HG02623 (cell line): ENCODE measurements at regions not wholly inside any gene's neighbourhood (a gene's known extent, or its start where the extent isn't known, plus 50 kb on each side); places are given as distances from the start of the nearest gene placed in this dataset.

Experiments used
- ATAC-seq: cut with Tn5 transposase; IDR thresholded peaks from one replicate; pipeline ENCODE4 v1.9.1; 2021; ENCODE audit warnings: moderate library complexity; ENCODE audit not compliant: unreplicated experiment

- ATAC-seq = no peak
These were observed 553.7 kb upstream of the AMELY start for GRCh38 chrY:7465185-7465621.

- ATAC-seq = no peak
These were observed 553.2 kb upstream of the AMELY start for GRCh38 chrY:7464742-7465141.

DNA sequence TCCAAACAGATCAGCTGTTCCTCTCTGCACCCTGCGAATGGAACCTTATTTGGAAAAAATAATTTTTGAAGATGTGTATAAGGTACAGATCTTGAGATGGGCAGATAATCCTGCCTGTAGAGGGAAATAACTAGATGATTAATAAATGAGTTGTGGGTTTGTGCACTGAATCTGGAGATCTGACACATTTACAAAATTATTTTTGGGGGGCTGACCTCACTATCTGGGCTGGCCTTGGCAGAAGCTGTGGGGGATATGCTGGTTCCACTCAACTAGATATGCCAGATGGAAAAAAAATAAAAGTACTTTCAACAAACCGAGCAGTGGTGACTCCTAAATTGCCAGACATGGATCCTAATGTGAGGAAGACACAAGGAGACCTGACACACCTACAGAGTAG is 552.2 kb upstream of the AMELY start:
- no peak for ATAC-seq

- ATAC-seq = no peak
These were observed 551.6 kb upstream of the AMELY start for GRCh38 chrY:7463196-7463595.

DNA sequence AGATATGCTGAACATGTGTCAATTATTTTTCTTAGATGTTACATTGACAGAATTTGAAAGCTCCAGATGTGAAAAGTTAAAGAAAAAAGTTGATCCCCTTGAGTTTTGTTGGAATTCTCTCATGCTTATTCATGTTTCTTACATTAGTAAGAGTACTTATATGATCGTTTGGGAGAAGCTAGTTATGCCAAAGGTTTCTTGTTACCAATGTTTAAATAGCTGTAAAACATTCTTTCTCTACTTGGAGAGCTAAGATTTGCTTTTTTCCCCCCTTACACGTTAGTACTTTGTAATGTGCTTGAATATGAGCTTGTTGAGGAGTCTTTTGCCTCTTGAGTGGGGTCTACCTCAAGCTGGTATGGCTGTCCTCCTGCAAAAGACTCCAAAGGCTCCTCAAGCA is 551.1 kb upstream of the AMELY start:
- ATAC-seq = no peak

- no peak for ATAC-seq
These were observed 550.4 kb upstream of the AMELY start for GRCh38 chrY:7461873-7462525.

DNA sequence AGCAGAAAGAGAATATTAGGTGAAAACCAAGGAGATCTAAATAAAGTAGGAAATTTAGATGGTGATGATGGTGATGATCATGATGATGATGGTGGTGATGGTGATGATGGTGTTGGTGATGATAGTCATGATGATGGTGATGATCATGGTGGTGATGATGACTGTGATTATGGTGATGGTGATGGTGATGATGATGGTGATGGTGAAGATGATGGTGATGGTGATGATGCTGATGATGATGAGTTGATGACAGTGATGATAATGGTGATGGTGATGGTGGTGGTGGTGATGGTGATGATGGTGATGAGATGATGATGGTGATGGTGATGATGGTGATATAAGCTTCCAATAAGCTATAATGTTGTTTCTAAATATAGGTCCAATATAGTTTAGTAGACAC is 548.2 kb upstream of the AMELY start:
- no peak for ATAC-seq

- no peak for ATAC-seq
These were observed 546.9 kb upstream of the AMELY start for GRCh38 chrY:7458301-7459078.

- no peak for ATAC-seq
These were observed 545.9 kb upstream of the AMELY start for GRCh38 chrY:7457286-7458015.

- ATAC-seq = no peak
These were observed 544.1 kb upstream of the AMELY start for GRCh38 chrY:7455626-7456025.

GRCh38 chrY:7453336-7453735 is 541.8 kb upstream of the AMELY start:
- ATAC-seq = peak; percentile 94

- ATAC-seq = no peak
These were observed 540.7 kb upstream of the AMELY start for GRCh38 chrY:7452246-7452645.

DNA sequence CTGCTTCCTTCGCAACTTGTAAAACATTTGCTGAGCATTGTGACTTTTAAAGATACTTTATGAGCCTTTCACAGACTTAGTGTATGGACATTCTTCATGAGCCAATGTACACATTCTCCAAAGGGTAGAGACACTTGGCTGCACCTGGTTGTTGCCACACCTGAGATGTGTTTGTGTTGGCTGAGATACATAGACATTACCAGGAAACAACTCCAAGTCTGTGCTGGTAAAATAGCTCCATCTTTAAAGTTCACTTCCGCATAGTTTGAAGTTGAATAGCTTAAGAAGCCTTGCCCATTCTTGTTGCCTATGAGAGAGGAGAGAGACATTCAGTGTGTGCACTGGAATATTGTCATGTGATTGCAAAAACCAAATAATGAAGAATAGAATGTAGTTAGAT is 538.3 kb upstream of the AMELY start:
- ATAC-seq = no peak

DNA sequence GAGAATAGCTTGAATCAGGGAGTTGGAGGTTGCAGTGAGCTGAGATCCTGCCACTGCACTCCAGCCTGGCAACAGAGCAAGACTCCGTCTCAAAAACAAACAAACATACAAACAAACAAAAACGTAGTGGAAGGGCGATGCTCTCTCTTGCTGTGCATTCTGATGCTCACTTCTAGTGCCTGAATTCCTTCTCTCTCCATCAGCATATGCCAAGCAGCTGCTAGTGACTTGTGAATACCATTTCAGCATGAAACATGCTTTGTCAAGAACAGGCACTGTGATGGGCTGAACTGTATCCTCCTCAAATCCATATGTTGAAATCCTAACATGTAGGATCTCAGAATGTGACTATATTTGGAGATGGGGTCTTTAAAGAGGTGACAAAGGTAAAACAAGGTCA is 537.1 kb upstream of the AMELY start:
- ATAC-seq = no peak

- no peak for ATAC-seq
These were observed 536.4 kb upstream of the AMELY start for GRCh38 chrY:7447881-7448516.

- ATAC-seq = no peak
These were observed 532.6 kb upstream of the AMELY start for GRCh38 chrY:7444141-7444540.

DNA sequence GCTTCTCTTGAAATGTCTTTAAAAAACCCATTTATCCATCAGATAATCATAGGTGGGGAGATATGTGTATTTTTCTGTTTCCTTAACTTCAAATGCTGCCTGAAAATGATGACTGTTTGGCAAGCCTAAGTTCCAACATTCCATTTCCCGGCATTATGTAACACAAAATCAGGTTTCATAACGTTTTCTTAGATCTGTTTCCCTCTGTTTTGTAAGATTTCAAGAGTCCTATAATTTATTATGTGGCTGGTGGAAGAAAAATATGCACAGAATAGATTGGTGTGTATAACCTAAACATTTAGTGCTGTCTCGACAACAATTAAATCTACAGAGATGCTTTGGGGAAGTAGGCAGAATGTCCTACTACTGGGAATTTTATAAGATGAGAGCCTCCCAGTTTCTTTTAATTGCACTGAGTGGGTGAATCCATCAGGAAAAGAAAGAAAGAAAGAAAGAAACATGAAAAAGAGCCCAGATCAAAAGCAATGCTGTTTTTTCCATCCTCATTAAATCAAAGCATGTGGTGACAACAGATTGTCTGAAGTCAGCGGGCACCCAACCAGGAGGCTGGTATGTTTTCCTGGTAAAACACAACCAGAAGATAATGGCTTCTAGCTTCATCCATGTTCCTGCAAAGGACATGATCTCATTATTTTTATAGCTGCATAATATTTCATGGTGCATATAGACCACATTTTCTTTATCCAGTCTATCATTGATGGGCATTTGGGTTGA is 529.4 kb upstream of the AMELY start:
- no peak for ATAC-seq

DNA sequence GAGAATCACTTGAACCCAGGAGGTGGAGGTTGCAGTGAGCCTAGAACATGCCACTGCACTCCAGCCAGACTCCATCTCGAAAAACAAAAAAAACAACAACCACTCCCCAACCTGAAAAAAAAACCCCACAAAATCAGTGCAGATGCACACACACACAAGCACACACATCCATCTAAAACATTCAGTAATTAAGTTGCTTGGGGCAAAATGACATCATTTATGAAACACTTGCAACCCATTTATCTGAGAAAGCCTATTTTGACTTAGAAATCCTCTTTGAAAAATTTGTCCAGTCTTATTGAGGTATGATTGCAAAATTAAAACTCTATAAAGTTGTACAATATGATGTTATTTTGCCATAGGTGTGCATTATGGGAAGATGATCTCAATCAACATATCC is 525.5 kb upstream of the AMELY start:
- ATAC-seq = no peak

- no peak for ATAC-seq
These were observed 522.6 kb upstream of the AMELY start for GRCh38 chrY:7433817-7434809.

DNA sequence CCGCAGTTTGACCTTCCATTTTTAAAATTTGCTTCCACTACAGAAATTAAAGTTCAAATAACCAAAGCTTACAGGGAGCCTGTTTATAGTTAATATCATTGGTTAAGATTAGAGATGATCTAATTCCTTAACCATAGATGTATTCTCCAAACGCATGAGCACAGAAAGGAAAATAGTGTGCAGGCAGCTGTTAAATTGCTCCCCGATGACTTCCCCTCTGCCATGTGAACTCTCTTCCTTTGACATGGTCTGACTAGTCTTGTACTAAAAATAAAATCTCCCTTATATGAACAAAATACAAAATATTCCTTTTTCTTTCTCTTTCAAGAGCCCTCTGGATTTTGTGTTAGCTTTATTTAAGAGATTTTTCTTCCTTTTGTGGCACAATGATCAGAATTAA is 507.6 kb upstream of the AMELY start:
- ATAC-seq = no peak
